ENCODE measurements at regions not wholly inside any gene's neighbourhood (a gene's known extent, or its start where the extent isn't known, plus 50 kb on each side); places are given as distances from the start of the nearest gene placed in this dataset.

DNA sequence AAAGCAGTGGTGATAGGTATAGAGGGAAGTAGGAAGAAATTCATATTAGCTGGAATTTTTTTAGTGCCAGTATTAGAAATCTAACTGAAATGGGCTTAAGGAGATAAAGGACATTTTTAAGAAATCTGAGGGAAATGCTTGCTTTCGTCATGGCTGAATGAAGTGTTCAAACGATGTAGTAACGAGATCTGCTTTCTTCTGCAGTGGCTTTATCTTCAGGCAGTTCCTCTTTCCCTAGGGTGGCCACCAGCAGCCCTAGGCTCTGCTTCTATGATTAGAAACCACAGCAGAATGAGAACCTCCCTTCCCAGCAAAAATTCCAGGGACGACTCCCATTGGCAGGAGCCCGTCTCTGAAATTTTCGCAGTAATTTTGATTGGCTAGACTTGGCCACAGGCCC lies 163.9 kb upstream of the FRMD6 start:
- Histone ChIP-seq H3K4me2 (ENCODE audit: low read length) (no peak overlapping the region), H3K4me3 (ENCODE audit: low read length) (no peak overlapping the region), H3K79me2 (ENCODE audit: control insufficient read depth, low read length) (no peaks in the 10 kb centered on the region), H4K20me1 (ENCODE audit: control insufficient read depth, insufficient read depth, low read depth, low read length) (no peaks in the 10 kb centered on the region), H3F3A (ENCODE audit: control insufficient read depth, insufficient read depth) (no peaks in the 10 kb centered on the region), H3K27ac (ENCODE audit: low read depth, low read length) (no peak overlapping the region), H3K9me3 (ENCODE audit: control insufficient read depth, insufficient read depth, low read length) (no peaks in the 10 kb centered on the region), H3K4me1 (ENCODE audit: control insufficient read depth, low read length) (no peaks in the 10 kb centered on the region), H3K9me2 (replicated peaks; ENCODE audit: control insufficient read depth, low read length) (no peaks in the 10 kb centered on the region), H3K27me3 (ENCODE audit: control insufficient read depth, low read length) (no peaks in the 10 kb centered on the region), H3K36me3 (ENCODE audit: control insufficient read depth, low read length) (no peaks in the 10 kb centered on the region)
- no peak for TF ChIP-seq EZH2phosphoT487 (IDR thresholded peaks at IDR 0.05; ENCODE audit: borderline replicate concordance, low read length)
- TF ChIP-seq, protein P1, sequence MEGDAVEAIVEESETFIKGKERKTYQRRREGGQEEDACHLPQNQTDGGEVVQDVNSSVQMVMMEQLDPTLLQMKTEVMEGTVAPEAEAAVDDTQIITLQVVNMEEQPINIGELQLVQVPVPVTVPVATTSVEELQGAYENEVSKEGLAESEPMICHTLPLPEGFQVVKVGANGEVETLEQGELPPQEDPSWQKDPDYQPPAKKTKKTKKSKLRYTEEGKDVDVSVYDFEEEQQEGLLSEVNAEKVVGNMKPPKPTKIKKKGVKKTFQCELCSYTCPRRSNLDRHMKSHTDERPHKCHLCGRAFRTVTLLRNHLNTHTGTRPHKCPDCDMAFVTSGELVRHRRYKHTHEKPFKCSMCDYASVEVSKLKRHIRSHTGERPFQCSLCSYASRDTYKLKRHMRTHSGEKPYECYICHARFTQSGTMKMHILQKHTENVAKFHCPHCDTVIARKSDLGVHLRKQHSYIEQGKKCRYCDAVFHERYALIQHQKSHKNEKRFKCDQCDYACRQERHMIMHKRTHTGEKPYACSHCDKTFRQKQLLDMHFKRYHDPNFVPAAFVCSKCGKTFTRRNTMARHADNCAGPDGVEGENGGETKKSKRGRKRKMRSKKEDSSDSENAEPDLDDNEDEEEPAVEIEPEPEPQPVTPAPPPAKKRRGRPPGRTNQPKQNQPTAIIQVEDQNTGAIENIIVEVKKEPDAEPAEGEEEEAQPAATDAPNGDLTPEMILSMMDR (IDR thresholded peaks at IDR 0.05; ENCODE audit: low read depth, low read length, poor library complexity, severe bottlenecking), result no peak

DNA sequence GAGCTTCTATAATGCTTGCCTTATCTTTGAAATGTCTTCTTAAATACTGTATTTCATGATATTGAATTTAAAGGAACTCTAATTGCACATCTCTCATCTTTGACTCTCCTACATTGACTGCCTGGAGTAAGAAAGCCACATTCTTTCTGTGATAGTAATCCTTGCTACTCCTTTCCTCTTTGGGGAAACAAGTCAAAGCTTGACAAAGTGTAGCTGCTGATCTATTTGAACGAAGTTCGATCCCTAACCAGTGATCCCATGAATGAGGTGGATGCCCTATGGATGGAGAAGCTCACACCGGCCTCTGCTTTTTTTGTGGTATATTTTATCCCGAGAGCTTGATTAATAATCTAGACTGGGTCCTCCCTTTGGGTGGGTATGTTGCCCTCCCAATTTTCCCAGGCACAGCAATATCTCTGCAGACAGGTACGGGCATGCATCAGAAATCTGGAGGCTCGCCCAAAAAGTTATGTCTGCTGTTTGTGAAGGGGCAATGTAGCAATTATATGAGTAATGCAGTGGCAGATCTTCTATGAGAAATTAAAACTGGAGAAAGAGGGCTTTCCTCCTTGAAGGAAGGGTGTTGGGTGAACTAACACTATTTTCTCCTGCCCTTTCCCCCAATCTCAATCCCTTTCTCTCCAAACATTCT lies 163.0 kb upstream of the FRMD6 start:
- H3K4me1 ChIP-seq (ENCODE audit: control insufficient read depth, low read length), result no peaks in the 10 kb centered on the region
- no peaks in the 10 kb centered on the region for H3K79me2 ChIP-seq (ENCODE audit: control insufficient read depth, low read length)
- H3K4me2 ChIP-seq (ENCODE audit: low read length), result no peak overlapping the region
- H3K9me2 ChIP-seq (replicated peaks; ENCODE audit: control insufficient read depth, low read length), result no peaks in the 10 kb centered on the region
- H4K20me1 ChIP-seq (ENCODE audit: control insufficient read depth, insufficient read depth, low read depth, low read length), result no peaks in the 10 kb centered on the region
- no peak for TF ChIP-seq EZH2phosphoT487 (IDR thresholded peaks at IDR 0.05; ENCODE audit: borderline replicate concordance, low read length)
- TF ChIP-seq, protein P1 (IDR thresholded peaks at IDR 0.05; ENCODE audit: low read depth, low read length, poor library complexity, severe bottlenecking), result no peak
- no peak overlapping the region for H3K27ac ChIP-seq (ENCODE audit: low read depth, low read length)
- no peaks in the 10 kb centered on the region for H3K9me3 ChIP-seq (ENCODE audit: control insufficient read depth, insufficient read depth, low read length)
- no peaks in the 10 kb centered on the region for H3F3A ChIP-seq (ENCODE audit: control insufficient read depth, insufficient read depth)
- H3K36me3 ChIP-seq (ENCODE audit: control insufficient read depth, low read length), result no peaks in the 10 kb centered on the region
- no peaks in the 10 kb centered on the region for H3K27me3 ChIP-seq (ENCODE audit: control insufficient read depth, low read length)
- no peak overlapping the region for H3K4me3 ChIP-seq (ENCODE audit: low read length)

DNA sequence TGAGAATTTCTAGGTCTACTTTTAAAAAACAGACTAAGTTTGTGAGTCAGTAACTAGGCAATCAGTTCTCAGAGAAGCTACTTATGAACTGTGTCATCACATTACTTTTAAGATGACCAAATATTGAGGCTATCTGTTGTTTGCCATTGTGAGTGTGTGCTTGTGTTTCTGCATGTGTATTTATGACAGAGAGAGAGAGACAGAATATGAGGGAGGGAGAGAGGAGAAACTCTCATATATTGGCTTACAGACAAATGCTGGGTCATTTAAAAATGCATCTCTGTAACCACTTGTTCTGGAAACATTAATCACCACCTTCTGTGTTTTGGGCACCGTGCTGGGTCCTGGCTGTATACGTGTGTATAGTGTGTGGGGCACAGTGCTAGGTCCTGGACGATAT lies 161.5 kb upstream of the FRMD6 start:
- no peak for TF ChIP-seq EZH2phosphoT487 (IDR thresholded peaks at IDR 0.05; ENCODE audit: borderline replicate concordance, low read length)
- TF ChIP-seq, protein P1 (IDR thresholded peaks at IDR 0.05; ENCODE audit: low read depth, low read length, poor library complexity, severe bottlenecking), result no peak
- H3K9me3 ChIP-seq (ENCODE audit: control insufficient read depth, insufficient read depth, low read length), result no peaks in the 10 kb centered on the region
- no peak overlapping the region for H3K27ac ChIP-seq (ENCODE audit: low read depth, low read length)
- no peaks in the 10 kb centered on the region for H3K36me3 ChIP-seq (ENCODE audit: control insufficient read depth, low read length)
- H3K9me2 ChIP-seq (replicated peaks; ENCODE audit: control insufficient read depth, low read length), result no peaks in the 10 kb centered on the region
- no peak overlapping the region for H3K4me2 ChIP-seq (ENCODE audit: low read length)
- H3K4me3 ChIP-seq (ENCODE audit: low read length), result no peak overlapping the region
- no peaks in the 10 kb centered on the region for H3K79me2 ChIP-seq (ENCODE audit: control insufficient read depth, low read length)
- no peaks in the 10 kb centered on the region for H3F3A ChIP-seq (ENCODE audit: control insufficient read depth, insufficient read depth)
- H4K20me1 ChIP-seq (ENCODE audit: control insufficient read depth, insufficient read depth, low read depth, low read length), result no peaks in the 10 kb centered on the region
- H3K4me1 ChIP-seq (ENCODE audit: control insufficient read depth, low read length), result no peaks in the 10 kb centered on the region
- H3K27me3 ChIP-seq (ENCODE audit: control insufficient read depth, low read length), result no peaks in the 10 kb centered on the region

All from DOHH2 (cell line).